PFSK-1 (cell line): ENCODE measurements at regions not wholly inside any gene's neighbourhood (a gene's known extent, or its start where the extent isn't known, plus 50 kb on each side); places are given as distances from the start of the nearest gene placed in this dataset.

ENCODE experiments used
- FOXP2 ChIP-seq: optimal IDR thresholded peaks from 2 replicates; pipeline ENCODE3; 2011; ENCODE audit warnings: borderline replicate concordance, control low read depth, inconsistent platforms; ENCODE audit not compliant: insufficient read depth; ENCODE audit errors: extremely low read length, extremely low read depth
- POLR2AphosphoS5 ChIP-seq: IDR thresholded peaks from 2 replicates; pipeline ENCODE4 v1.6.1; 2012; ENCODE audit warnings: low read depth, mild to moderate bottlenecking, control low read depth, low read length, moderate library complexity
- SIN3A ChIP-seq: IDR thresholded peaks from 2 replicates; pipeline ENCODE4 v1.6.1; 2012; ENCODE audit warnings: mild to moderate bottlenecking, low read length, moderate library complexity, borderline replicate concordance; ENCODE audit not compliant: insufficient read depth
- TAF1 ChIP-seq: IDR thresholded peaks from 2 replicates; pipeline ENCODE4 v1.6.1; 2012; ENCODE audit warnings: low read length, control low read depth, borderline replicate concordance; ENCODE audit not compliant: insufficient read depth
- TF ChIP-seq, protein P1 (sequence below), 2 experiments: IDR thresholded peaks; 2 replicates each; pipeline versions ENCODE4 v1.6.1 to v1.8.0; 2011 to 2012; ENCODE audit warnings: low read depth in 2 of 2, low read length in 2 of 2, control low read depth in 1 of 2, inconsistent platforms in 1 of 2, mild to moderate bottlenecking in 1 of 2, moderate library complexity in 1 of 2; ENCODE audit not compliant: insufficient read depth in 1 of 2

DNA sequence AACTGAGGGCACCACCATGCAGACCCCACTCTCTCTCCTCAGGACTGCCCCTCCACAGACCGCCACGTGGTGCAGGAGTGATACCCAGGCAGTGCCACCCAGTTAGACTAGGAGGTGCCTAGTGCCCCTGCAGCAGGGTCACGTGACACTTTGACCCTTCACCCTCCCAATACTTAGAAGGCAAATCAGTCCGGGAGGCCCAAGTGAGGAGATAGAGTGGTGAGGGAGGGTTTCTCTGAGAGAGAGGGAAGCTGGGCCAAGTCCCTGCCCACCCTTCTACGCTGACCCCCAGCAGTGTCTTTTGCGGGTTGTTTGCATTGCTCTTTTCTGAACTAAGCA, 84.6 kb downstream of the BUD13 start:
- TF ChIP-seq, protein P1, sequence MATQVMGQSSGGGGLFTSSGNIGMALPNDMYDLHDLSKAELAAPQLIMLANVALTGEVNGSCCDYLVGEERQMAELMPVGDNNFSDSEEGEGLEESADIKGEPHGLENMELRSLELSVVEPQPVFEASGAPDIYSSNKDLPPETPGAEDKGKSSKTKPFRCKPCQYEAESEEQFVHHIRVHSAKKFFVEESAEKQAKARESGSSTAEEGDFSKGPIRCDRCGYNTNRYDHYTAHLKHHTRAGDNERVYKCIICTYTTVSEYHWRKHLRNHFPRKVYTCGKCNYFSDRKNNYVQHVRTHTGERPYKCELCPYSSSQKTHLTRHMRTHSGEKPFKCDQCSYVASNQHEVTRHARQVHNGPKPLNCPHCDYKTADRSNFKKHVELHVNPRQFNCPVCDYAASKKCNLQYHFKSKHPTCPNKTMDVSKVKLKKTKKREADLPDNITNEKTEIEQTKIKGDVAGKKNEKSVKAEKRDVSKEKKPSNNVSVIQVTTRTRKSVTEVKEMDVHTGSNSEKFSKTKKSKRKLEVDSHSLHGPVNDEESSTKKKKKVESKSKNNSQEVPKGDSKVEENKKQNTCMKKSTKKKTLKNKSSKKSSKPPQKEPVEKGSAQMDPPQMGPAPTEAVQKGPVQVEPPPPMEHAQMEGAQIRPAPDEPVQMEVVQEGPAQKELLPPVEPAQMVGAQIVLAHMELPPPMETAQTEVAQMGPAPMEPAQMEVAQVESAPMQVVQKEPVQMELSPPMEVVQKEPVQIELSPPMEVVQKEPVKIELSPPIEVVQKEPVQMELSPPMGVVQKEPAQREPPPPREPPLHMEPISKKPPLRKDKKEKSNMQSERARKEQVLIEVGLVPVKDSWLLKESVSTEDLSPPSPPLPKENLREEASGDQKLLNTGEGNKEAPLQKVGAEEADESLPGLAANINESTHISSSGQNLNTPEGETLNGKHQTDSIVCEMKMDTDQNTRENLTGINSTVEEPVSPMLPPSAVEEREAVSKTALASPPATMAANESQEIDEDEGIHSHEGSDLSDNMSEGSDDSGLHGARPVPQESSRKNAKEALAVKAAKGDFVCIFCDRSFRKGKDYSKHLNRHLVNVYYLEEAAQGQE (IDR thresholded peaks at IDR 0.05; ENCODE audit: insufficient read depth in 1 of 2, low read depth in 2 of 2, low read length in 2 of 2): no peak
- TF ChIP-seq SIN3A: no peak
- TF ChIP-seq POLR2AphosphoS5: no peak
- TF ChIP-seq TAF1: no peak
- TF ChIP-seq FOXP2: no peak
